ENCODE measurements at regions not wholly inside any gene's neighbourhood (a gene's known extent, or its start where the extent isn't known, plus 50 kb on each side); places are given as distances from the start of the nearest gene placed in this dataset.

DNA sequence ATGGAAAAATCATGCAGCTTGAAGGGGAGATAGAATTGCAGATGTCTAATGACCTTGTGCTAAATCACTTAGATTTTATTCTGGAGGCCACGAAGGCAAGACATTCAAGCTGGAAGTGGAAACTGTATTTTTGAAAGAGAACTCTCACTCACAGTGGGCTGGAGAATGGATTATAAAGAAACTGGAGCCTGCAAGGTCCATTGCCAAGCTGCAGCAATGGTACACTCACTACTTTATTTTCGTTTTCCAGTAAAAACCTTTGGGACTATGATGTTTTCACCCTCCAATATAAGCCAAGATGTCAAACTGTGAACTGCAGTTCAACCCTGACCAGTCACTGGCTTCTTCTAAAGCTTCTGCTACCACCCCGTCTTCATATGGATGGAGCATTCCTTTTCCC is 62.0 kb downstream of the SKIDA1 start:
- WGBS, 2 donors: 80 to 87% methylated on average over 3 of the region's 3 CpGs

DNA sequence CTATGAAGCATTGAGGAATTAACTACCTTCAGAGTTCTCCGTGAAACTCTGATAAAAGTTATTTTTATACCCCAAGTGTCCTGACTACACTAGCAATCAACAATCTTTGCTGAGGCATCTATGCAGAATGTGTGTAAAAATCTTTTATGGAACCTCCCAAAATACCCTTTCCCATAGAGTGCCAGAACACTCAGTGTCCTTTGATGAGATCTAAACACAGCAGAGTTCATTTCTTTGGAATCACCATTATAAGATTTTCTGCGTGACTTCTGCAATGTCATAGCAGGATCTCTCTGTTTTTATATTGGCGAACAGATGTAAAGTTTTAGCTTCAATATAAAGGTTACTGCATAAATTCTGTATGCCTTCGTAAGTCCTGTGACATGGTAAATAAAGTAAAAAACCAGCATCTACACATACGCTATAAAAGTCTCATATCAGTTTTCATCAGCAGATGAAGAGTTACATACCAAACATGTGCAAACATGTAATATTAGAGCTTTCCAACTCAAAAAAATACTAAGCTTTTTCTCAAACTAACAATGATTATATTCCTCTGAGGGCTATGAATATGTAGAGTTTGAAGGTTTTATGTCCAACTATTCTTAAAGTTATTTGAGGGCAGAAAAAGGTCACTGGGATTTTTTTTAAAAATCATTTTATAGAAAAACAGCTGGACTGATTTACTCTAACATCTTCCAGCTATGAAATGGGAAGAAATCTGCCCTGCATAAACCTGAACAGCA is 67.2 kb downstream of the SKIDA1 start:
- no peak overlapping the region for H3K4me3 ChIP-seq
- H3K4me1 ChIP-seq: no peaks in the 10 kb centered on the region
- TF ChIP-seq POLR2A (IDR thresholded peaks at IDR 0.05) (no peak), POLR2AphosphoS5 (IDR thresholded peaks at IDR 0.05) (no peak), EP300 (IDR thresholded peaks at IDR 0.05) (no peak)
- TF ChIP-seq, protein P1, sequence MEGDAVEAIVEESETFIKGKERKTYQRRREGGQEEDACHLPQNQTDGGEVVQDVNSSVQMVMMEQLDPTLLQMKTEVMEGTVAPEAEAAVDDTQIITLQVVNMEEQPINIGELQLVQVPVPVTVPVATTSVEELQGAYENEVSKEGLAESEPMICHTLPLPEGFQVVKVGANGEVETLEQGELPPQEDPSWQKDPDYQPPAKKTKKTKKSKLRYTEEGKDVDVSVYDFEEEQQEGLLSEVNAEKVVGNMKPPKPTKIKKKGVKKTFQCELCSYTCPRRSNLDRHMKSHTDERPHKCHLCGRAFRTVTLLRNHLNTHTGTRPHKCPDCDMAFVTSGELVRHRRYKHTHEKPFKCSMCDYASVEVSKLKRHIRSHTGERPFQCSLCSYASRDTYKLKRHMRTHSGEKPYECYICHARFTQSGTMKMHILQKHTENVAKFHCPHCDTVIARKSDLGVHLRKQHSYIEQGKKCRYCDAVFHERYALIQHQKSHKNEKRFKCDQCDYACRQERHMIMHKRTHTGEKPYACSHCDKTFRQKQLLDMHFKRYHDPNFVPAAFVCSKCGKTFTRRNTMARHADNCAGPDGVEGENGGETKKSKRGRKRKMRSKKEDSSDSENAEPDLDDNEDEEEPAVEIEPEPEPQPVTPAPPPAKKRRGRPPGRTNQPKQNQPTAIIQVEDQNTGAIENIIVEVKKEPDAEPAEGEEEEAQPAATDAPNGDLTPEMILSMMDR (IDR thresholded peaks at IDR 0.05): no peak
- H3K9me3 ChIP-seq: peaks cover 0 to 14% (median 2%) of the 10 kb centered on the region in 4 donors
- no peaks in the 10 kb centered on the region for H3K27me3 ChIP-seq
- no peak overlapping the region for H3K27ac ChIP-seq
- no peak for ATAC-seq (ENCODE audit: low FRiP score in 2 of 2)
- no peaks in the 10 kb centered on the region for H3K36me3 ChIP-seq
- no peak for DNase-seq
- WGBS, 2 donors: 74 to 75% methylated on average over 5 of the region's 5 CpGs

More for the DNA sequence above, 62.0 kb downstream of the SKIDA1 start:
- H3K9me3 ChIP-seq: no peaks in the 10 kb centered on the region
- no peak overlapping the region for H3K4me3 ChIP-seq
- H3K36me3 ChIP-seq: no peaks in the 10 kb centered on the region
- TF ChIP-seq, protein P1 (IDR thresholded peaks at IDR 0.05): no peak
- no peak for TF ChIP-seq EP300 (IDR thresholded peaks at IDR 0.05)
- no peak for TF ChIP-seq POLR2A (IDR thresholded peaks at IDR 0.05)
- DNase-seq: no peak
- no peaks in the 10 kb centered on the region for H3K27me3 ChIP-seq
- no peaks in the 10 kb centered on the region for H3K4me1 ChIP-seq
- H3K27ac ChIP-seq: no peak overlapping the region
- no peak for ATAC-seq (ENCODE audit: low FRiP score in 2 of 2)

DNA sequence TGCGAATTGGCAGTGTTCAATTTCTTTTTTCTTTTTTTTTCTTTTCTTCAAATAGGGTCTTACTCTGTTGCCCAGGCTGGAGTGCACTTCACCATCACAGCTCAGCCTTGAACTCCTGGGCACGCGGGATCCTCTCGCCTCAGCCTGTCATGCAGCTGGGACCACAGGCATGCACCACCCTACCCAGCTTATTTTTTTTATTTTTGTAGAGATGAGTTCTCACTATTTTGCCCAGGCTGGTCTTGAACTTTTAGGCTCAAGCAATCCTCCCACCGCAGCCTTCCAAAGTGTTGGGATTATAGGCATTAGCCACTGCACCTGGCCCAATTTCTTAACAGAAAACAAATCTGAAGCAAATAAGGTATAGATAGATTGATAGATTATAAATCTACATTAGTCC is 69.3 kb downstream of the SKIDA1 start:
- DNase-seq (no peak), ATAC-seq (ENCODE audit: low FRiP score in 2 of 2) (no peak)
- H3K27ac ChIP-seq: no peak overlapping the region
- H3K9me3 ChIP-seq: peaks cover 0 to 14% (median 2%) of the 10 kb centered on the region in 4 donors
- H3K27me3 ChIP-seq: no peaks in the 10 kb centered on the region
- H3K36me3 ChIP-seq: no peaks in the 10 kb centered on the region
- H3K4me1 ChIP-seq: no peaks in the 10 kb centered on the region
- no peak for TF ChIP-seq EP300 (IDR thresholded peaks at IDR 0.05)
- no peak for TF ChIP-seq POLR2A (IDR thresholded peaks at IDR 0.05)
- TF ChIP-seq, protein P1 (IDR thresholded peaks at IDR 0.05): no peak
- no peak for TF ChIP-seq POLR2AphosphoS5 (IDR thresholded peaks at IDR 0.05)
- no peak overlapping the region for H3K4me3 ChIP-seq
- WGBS, 2 donors: 91 to 92% methylated on average over 5 of the region's 5 CpGs

DNA sequence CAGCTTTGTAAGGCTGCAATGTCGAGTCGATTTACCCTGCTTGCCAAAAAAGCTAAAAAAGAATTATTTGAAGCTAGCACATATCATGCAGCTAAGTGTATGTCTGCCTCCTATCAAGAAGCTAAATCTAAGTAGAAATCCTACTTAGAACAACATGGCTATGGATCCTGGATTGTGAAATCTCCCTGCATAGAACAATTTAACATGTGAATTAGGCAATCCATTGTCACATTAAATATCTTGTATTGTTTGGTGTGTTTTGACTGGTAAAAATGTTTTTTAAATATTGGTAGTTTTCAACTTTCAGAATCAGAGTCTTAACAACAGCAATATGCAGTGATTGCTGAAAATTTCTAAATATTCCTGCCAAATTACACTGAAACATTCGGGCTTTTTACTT is 73.3 kb downstream of the SKIDA1 start:
- TF ChIP-seq, protein P1 (IDR thresholded peaks at IDR 0.05): no peak
- TF ChIP-seq POLR2AphosphoS5 (IDR thresholded peaks at IDR 0.05): no peak
- no peak for TF ChIP-seq POLR2A (IDR thresholded peaks at IDR 0.05)
- no peak for TF ChIP-seq EP300 (IDR thresholded peaks at IDR 0.05)
- Histone ChIP-seq H3K4me3 (no peak overlapping the region), H3K4me1 (no peaks in the 10 kb centered on the region), H3K27ac (no peak overlapping the region), H3K9me3 (peaks cover 0 to 17% (median 2%) of the 10 kb centered on the region in 4 donors), H3K36me3 (no peaks in the 10 kb centered on the region), H3K27me3 (no peaks in the 10 kb centered on the region)
- 87 to 90% methylated on average over 3 of the region's 3 CpGs for WGBS, 2 donors
- DNase-seq (no peak), ATAC-seq (ENCODE audit: low FRiP score in 2 of 2) (no peak)
